ENCODE measurements at regions not wholly inside any gene's neighbourhood (a gene's known extent, or its start where the extent isn't known, plus 50 kb on each side); places are given as distances from the start of the nearest gene placed in this dataset.
"Not testable (repeated sequence)": the region's sequence is repeated elsewhere in the genome, so short reads cannot be mapped to it uniquely, and the experiment has no call there.

- no peaks in the 10 kb centered on the region for H3K4me1 ChIP-seq (ENCODE audit: insufficient read depth, low read length)
- H3K79me2 ChIP-seq (ENCODE audit: insufficient read depth, low read length) = no peaks in the 10 kb centered on the region
- H4K20me1 ChIP-seq (ENCODE audit: insufficient read depth, low read length) = no peaks in the 10 kb centered on the region
- no peaks in the 10 kb centered on the region for H3K27me3 ChIP-seq (ENCODE audit: insufficient read depth, low read length)
- H3K4me3 ChIP-seq (ENCODE audit: insufficient read depth, low read length) = no peak overlapping the region
- no peak for TF ChIP-seq CTCF (IDR thresholded peaks at IDR 0.05; ENCODE audit: extremely low read depth, low read depth, low read length)
- no peak for DNase-seq (ENCODE audit: insufficient read length, low spot score, missing footprints)
- H2AFZ ChIP-seq (ENCODE audit: low read length) = no peak overlapping the region
- no peak overlapping the region for H3K4me2 ChIP-seq (ENCODE audit: insufficient read depth, low read length)
- peaks cover 2% of the 10 kb centered on the region for H3K9me3 ChIP-seq (ENCODE audit: low read depth, low read length)
- no peaks in the 10 kb centered on the region for H3K36me3 ChIP-seq (ENCODE audit: insufficient read depth, low read length)
- no peak overlapping the region for H3K27ac ChIP-seq (ENCODE audit: low read depth, low read length)
These were observed 315.8 kb upstream of the KYNU start for GRCh38 chr2:142561656-142562055.

GRCh38 chr2:142557391-142557790, 320.1 kb upstream of the KYNU start:
- Histone ChIP-seq H3K27me3 (ENCODE audit: insufficient read depth, low read length) (no peaks in the 10 kb centered on the region), H3K79me2 (ENCODE audit: insufficient read depth, low read length) (no peaks in the 10 kb centered on the region), H3K4me2 (ENCODE audit: insufficient read depth, low read length) (no peak overlapping the region), H3K36me3 (ENCODE audit: insufficient read depth, low read length) (no peaks in the 10 kb centered on the region), H3K4me1 (ENCODE audit: insufficient read depth, low read length) (no peaks in the 10 kb centered on the region), H4K20me1 (ENCODE audit: insufficient read depth, low read length) (no peaks in the 10 kb centered on the region), H3K27ac (ENCODE audit: low read depth, low read length) (no peak overlapping the region), H3K4me3 (ENCODE audit: insufficient read depth, low read length) (no peak overlapping the region), H3K9me3 (ENCODE audit: low read depth, low read length) (peaks cover 2% of the 10 kb centered on the region), H2AFZ (ENCODE audit: low read length) (no peak overlapping the region)
- DNase-seq (ENCODE audit: insufficient read length, low spot score, missing footprints) = no peak
- TF ChIP-seq CTCF (IDR thresholded peaks at IDR 0.05; ENCODE audit: extremely low read depth, low read depth, low read length) = no peak

- H3K36me3 ChIP-seq (ENCODE audit: insufficient read depth, low read length); H3K79me2 ChIP-seq (ENCODE audit: insufficient read depth, low read length); H3K27ac ChIP-seq (ENCODE audit: low read depth, low read length); DNase-seq (ENCODE audit: insufficient read length, low spot score, missing footprints); H3K4me1 ChIP-seq (ENCODE audit: insufficient read depth, low read length); H3K27me3 ChIP-seq (ENCODE audit: insufficient read depth, low read length); H3K4me3 ChIP-seq (ENCODE audit: insufficient read depth, low read length); H3K4me2 ChIP-seq (ENCODE audit: insufficient read depth, low read length); H3K9me3 ChIP-seq (ENCODE audit: low read depth, low read length); H2AFZ ChIP-seq (ENCODE audit: low read length); H4K20me1 ChIP-seq (ENCODE audit: insufficient read depth, low read length): not testable (repeated sequence)
These were observed 331.5 kb upstream of the KYNU start for GRCh38 chr2:142545999-142546398.

- DNase-seq (ENCODE audit: insufficient read length, low spot score, missing footprints) = peak; percentile 14
- no peaks in the 10 kb centered on the region for H3K27me3 ChIP-seq (ENCODE audit: insufficient read depth, low read length)
- H3K27ac ChIP-seq (ENCODE audit: low read depth, low read length) = no peak overlapping the region
- no peak for TF ChIP-seq CTCF (IDR thresholded peaks at IDR 0.05; ENCODE audit: extremely low read depth, low read depth, low read length)
- H4K20me1 ChIP-seq (ENCODE audit: insufficient read depth, low read length) = no peaks in the 10 kb centered on the region
- no peak overlapping the region for H2AFZ ChIP-seq (ENCODE audit: low read length)
- H3K9me3 ChIP-seq (ENCODE audit: low read depth, low read length) = no peaks in the 10 kb centered on the region
- H3K4me3 ChIP-seq (ENCODE audit: insufficient read depth, low read length) = no peak overlapping the region
- no peaks in the 10 kb centered on the region for H3K79me2 ChIP-seq (ENCODE audit: insufficient read depth, low read length)
- H3K4me1 ChIP-seq (ENCODE audit: insufficient read depth, low read length) = no peaks in the 10 kb centered on the region
- no peak overlapping the region for H3K4me2 ChIP-seq (ENCODE audit: insufficient read depth, low read length)
- no peaks in the 10 kb centered on the region for H3K36me3 ChIP-seq (ENCODE audit: insufficient read depth, low read length)
These were observed 332.4 kb upstream of the KYNU start for GRCh38 chr2:142545036-142545435.

All from osteoblast (primary cell).